GM12872 (cell line): ENCODE measurements at regions not wholly inside any gene's neighbourhood (a gene's known extent, or its start where the extent isn't known, plus 50 kb on each side); places are given as distances from the start of the nearest gene placed in this dataset.

Source experiments
- TF ChIP-seq, protein P1 (sequence below): IDR thresholded peaks from 3 replicates; pipeline ENCODE4 v1.5.1; 2011; ENCODE audit warnings: low read depth, mild to moderate bottlenecking, low read length, moderate library complexity; ENCODE audit not compliant: insufficient read depth

GRCh38 chr5:91221917-91222316, 161.2 kb downstream of the ARRDC3 start:
- TF ChIP-seq, protein P1, sequence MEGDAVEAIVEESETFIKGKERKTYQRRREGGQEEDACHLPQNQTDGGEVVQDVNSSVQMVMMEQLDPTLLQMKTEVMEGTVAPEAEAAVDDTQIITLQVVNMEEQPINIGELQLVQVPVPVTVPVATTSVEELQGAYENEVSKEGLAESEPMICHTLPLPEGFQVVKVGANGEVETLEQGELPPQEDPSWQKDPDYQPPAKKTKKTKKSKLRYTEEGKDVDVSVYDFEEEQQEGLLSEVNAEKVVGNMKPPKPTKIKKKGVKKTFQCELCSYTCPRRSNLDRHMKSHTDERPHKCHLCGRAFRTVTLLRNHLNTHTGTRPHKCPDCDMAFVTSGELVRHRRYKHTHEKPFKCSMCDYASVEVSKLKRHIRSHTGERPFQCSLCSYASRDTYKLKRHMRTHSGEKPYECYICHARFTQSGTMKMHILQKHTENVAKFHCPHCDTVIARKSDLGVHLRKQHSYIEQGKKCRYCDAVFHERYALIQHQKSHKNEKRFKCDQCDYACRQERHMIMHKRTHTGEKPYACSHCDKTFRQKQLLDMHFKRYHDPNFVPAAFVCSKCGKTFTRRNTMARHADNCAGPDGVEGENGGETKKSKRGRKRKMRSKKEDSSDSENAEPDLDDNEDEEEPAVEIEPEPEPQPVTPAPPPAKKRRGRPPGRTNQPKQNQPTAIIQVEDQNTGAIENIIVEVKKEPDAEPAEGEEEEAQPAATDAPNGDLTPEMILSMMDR = no peak

GRCh38 chr5:91219803-91220371, 163.2 kb downstream of the ARRDC3 start:
- TF ChIP-seq, protein P1 = peak; percentile 60

DNA sequence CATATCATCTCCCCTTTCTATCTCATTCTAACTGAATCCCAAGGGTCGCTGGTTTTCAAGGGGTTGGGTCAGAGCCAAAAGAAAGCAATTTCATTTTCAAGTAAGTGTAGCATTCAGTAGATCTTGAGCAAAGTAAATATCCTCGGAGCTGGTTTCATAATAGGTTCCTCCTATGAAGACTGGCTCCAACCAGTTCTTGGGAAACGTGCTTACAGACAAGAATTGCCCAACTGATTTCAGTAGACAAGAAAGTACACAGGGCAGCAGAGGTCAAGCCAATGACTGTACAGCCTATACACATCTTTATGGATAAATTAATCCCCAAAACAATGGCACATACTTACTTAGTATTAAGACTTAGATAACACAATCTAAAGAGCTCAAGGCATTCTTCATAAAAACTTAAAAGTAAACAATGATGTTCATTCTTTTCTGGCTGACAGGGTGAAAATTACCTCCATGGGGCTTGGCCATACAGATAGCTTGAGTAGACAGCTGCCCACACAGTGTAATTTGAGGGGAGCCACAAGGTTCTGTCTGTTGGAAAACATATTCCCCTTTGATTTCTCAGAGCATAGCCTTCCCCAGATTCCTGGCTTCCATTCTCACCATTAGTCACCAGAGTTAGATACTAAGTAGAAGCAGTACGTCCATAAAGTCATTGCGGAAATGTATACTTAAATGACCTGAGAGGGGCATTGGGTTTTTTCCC, 163.9 kb downstream of the ARRDC3 start:
- TF ChIP-seq, protein P1 = no peak

- TF ChIP-seq, protein P1 = no peak
Measured at GRCh38 chr5:91217859-91218258, 165.3 kb downstream of the ARRDC3 start.

GRCh38 chr5:91214571-91214970, 168.5 kb downstream of the ARRDC3 start:
- TF ChIP-seq, protein P1 = no peak
